SK-N-SH (cell line): ENCODE measurements at regions not wholly inside any gene's neighbourhood (a gene's known extent, or its start where the extent isn't known, plus 50 kb on each side); places are given as distances from the start of the nearest gene placed in this dataset.

ENCODE experiments used
- CTCF ChIA-PET: fragments of 300-600, 350-600 bp; formaldehyde crosslinking; extraction: SDS; loops from one replicate; lab custom pipeline; 2021; lab: Yijun Ruan, JAX
- POLR2A ChIA-PET: fragments of 350-600 bp; sonication (Branson Sonifier 250); formaldehyde crosslinking; extraction: SDS; loops from one replicate; lab custom pipeline; 2020; ENCODE audit warnings: antibody characterized with exemption, inconsistent platforms; lab: Yijun Ruan, JAX
- DNase-seq: peaks from one replicate; pipeline ENCODE4 v3.0.0; 2012
- H2AFZ ChIP-seq: fragments of 200-600 bp; sonication (generic); 2 replicates; pipeline ENCODE4 v1.8.1; 2016; ENCODE audit warnings: antibody characterized with exemption, mild to moderate bottlenecking, low read depth
- H3F3A ChIP-seq: fragments of 200-600 bp; sonication (generic); replicated peaks from 2 replicates; pipeline ENCODE3; 2016; ENCODE audit warnings: antibody characterized with exemption, mild to moderate bottlenecking; ENCODE audit not compliant: insufficient read depth
- H3K27ac ChIP-seq, 2 experiments: fragments of 200-500 bp in 1 of 2; fragments of 200-600 bp in 1 of 2; sonication (Bioruptor generic) in 1 of 2; sonication (generic), shearing (Covaris generic) in 1 of 2; 2 replicates each; pipeline versions ENCODE4 v1.5.1 to v1.6.1; 2014 to 2016; ENCODE audit warnings: low read depth in 2 of 2, inconsistent platforms in 1 of 2, low read length in 1 of 2, mild to moderate bottlenecking in 1 of 2, mixed read lengths in 1 of 2
- H3K27me3 ChIP-seq: fragments of 200-600 bp; sonication (generic), shearing (Covaris generic); 2 replicates; pipeline ENCODE4 v1.6.1; 2016; ENCODE audit warnings: mixed run types; ENCODE audit not compliant: insufficient read depth
- H3K36me3 ChIP-seq, 2 experiments: fragments of 200-500 bp in 1 of 2; fragments of 200-600 bp in 1 of 2; sonication (Bioruptor generic) in 1 of 2; sonication (generic) in 1 of 2; replicated peaks in 1 of 2; 2 replicates each; pipeline versions ENCODE3 to v1.5.1; 2014 to 2016; ENCODE audit warnings: low read length in 1 of 2, mild to moderate bottlenecking in 1 of 2; ENCODE audit not compliant: insufficient read depth in 2 of 2, control insufficient read depth in 1 of 2
- H3K4me1 ChIP-seq, 2 experiments: fragments of 200-500 bp in 1 of 2; fragments of 200-600 bp in 1 of 2; sonication (Bioruptor generic) in 1 of 2; sonication (generic), shearing (Covaris generic) in 1 of 2; 2 replicates each; pipeline versions ENCODE4 v1.5.1 to v1.6.1; 2014 to 2016; ENCODE audit warnings: low read depth in 1 of 2, low read length in 1 of 2, mixed run types in 1 of 2; ENCODE audit not compliant: insufficient read depth in 2 of 2, control insufficient read depth in 1 of 2
- H3K4me2 ChIP-seq: fragments of 200-600 bp; sonication (generic), shearing (Covaris generic); 2 replicates; pipeline ENCODE4 v1.6.1; 2017; ENCODE audit warnings: mixed run types
- H3K4me3 ChIP-seq, 2 experiments: fragments of 200-500 bp in 1 of 2; fragments of 200-600 bp in 1 of 2; sonication (Bioruptor generic) in 1 of 2; sonication (generic), shearing (Covaris generic) in 1 of 2; 2 replicates each; pipeline versions ENCODE4 v1.5.1 to v1.8.1; 2014 to 2016; ENCODE audit warnings: low read depth in 2 of 2, inconsistent platforms in 1 of 2, low read length in 1 of 2, mild to moderate bottlenecking in 1 of 2, mixed read lengths in 1 of 2, moderate library complexity in 1 of 2
- H3K79me2 ChIP-seq: fragments of 200-600 bp; sonication (generic); 2 replicates; pipeline ENCODE4 v1.8.1; 2017; ENCODE audit warnings: mild to moderate bottlenecking; ENCODE audit not compliant: insufficient read depth
- H3K9ac ChIP-seq: fragments of 200-600 bp; sonication (generic); 2 replicates; pipeline ENCODE4 v1.6.1; 2017; ENCODE audit warnings: mixed run types
- H3K9me2 ChIP-seq: fragments of 200-600 bp; sonication (generic); 2 replicates; pipeline ENCODE4 v1.6.1; 2017; ENCODE audit warnings: mixed run types
- H3K9me3 ChIP-seq: fragments of 200-600 bp; sonication (generic); 2 replicates; pipeline ENCODE4 v1.6.1; 2017; ENCODE audit warnings: mixed run types, mild to moderate bottlenecking, moderate library complexity
- H4K20me1 ChIP-seq: fragments of 200-600 bp; sonication (generic); 2 replicates; pipeline ENCODE4 v1.6.1; 2017; ENCODE audit warnings: mild to moderate bottlenecking, mixed run types; ENCODE audit not compliant: insufficient read depth
- CHD2 ChIP-seq: fragments of 150-350 bp; IDR thresholded peaks from 2 replicates; pipeline ENCODE4 v1.6.1; 2018; ENCODE audit warnings: low read length; ENCODE audit not compliant: partially characterized antibody
- ELF1 ChIP-seq: IDR thresholded peaks from 2 replicates; pipeline ENCODE4 v1.4.0; 2012
- EP300 ChIP-seq, 2 experiments: IDR thresholded peaks; 2 replicates each; pipeline versions ENCODE4 v1.4.0 to v1.6.1; 2012; ENCODE audit warnings: borderline replicate concordance in 1 of 2, low read depth in 1 of 2, low read length in 1 of 2
- EZH2phosphoT487 ChIP-seq: fragments of 200-600 bp; sonication (generic); IDR thresholded peaks from 2 replicates; pipeline ENCODE4 v1.6.1; 2017; ENCODE audit warnings: low read depth, mixed run types, mild to moderate bottlenecking, antibody characterized with exemption, moderate library complexity, borderline replicate concordance
- FOSL2 ChIP-seq: IDR thresholded peaks from 2 replicates; pipeline ENCODE4 v1.4.0; 2012; ENCODE audit warnings: low read depth, mild to moderate bottlenecking, moderate library complexity, borderline replicate concordance
- FOXJ3 ChIP-seq: sonication (generic); formaldehyde crosslinking; IDR thresholded peaks from 2 replicates; pipeline ENCODE4 v1.5.1; 2020; ENCODE audit warnings: mild to moderate bottlenecking, missing genetic modification reagents
- FOXM1 ChIP-seq: IDR thresholded peaks from 2 replicates; pipeline ENCODE4 v1.4.0; 2012; ENCODE audit warnings: low read depth, mild to moderate bottlenecking
- GATA2 ChIP-seq: sonication (generic); formaldehyde crosslinking; IDR thresholded peaks from 2 replicates; pipeline ENCODE4 v1.5.0; 2020; ENCODE audit warnings: mild to moderate bottlenecking, missing genetic modification reagents
- JUND ChIP-seq: IDR thresholded peaks from 2 replicates; pipeline ENCODE4 v1.4.0; 2012
- MEF2A ChIP-seq: IDR thresholded peaks from 2 replicates; pipeline ENCODE4 v1.4.0; 2012; ENCODE audit warnings: low read depth, borderline replicate concordance
- NFIC ChIP-seq: IDR thresholded peaks from 2 replicates; pipeline ENCODE4 v1.4.0; 2012; ENCODE audit warnings: borderline replicate concordance
- POLR2AphosphoS5 ChIP-seq: IDR thresholded peaks from 2 replicates; pipeline ENCODE4 v1.6.1; 2012; ENCODE audit warnings: low read depth, low read length
- RXRA ChIP-seq: IDR thresholded peaks from 2 replicates; pipeline ENCODE4 v1.4.0; 2012; ENCODE audit warnings: low read depth, mild to moderate bottlenecking, borderline replicate concordance
- TAF1 ChIP-seq: IDR thresholded peaks from 2 replicates; pipeline ENCODE4 v1.6.1; 2012; ENCODE audit warnings: low read depth, mild to moderate bottlenecking, low read length, moderate library complexity, borderline replicate concordance
- TEAD4 ChIP-seq: IDR thresholded peaks from 2 replicates; pipeline ENCODE4 v1.4.0; 2012; ENCODE audit warnings: mild to moderate bottlenecking, borderline replicate concordance; ENCODE audit not compliant: insufficient read depth
- YY1 ChIP-seq: IDR thresholded peaks from 2 replicates; pipeline ENCODE4 v1.4.0; 2012; ENCODE audit warnings: low read depth, mild to moderate bottlenecking
- WGBS: methylation state at CpG from one replicate; pipeline ENCODE4 v1.1.6; 2017; ENCODE audit warnings: low lambda C conversion rate; 5-methylcytosine and 5-hydroxymethylcytosine counted together
- TF ChIP-seq, protein P1 (sequence below): IDR thresholded peaks from 2 replicates; pipeline ENCODE4 v1.4.0; 2012; ENCODE audit warnings: low read depth, borderline replicate concordance
- TF ChIP-seq, protein P2 (sequence below): IDR thresholded peaks from 2 replicates; pipeline ENCODE4; 2012
- TF ChIP-seq, protein P3 (sequence below): IDR thresholded peaks from 2 replicates; pipeline ENCODE4 v1.4.0; 2012; ENCODE audit warnings: low read depth
- TF ChIP-seq, protein P4 (sequence below): fragments of 200-600 bp; sonication (generic); IDR thresholded peaks from 2 replicates; pipeline ENCODE4 v1.6.1; 2017; ENCODE audit warnings: antibody characterized with exemption, mild to moderate bottlenecking, moderate library complexity

DNA sequence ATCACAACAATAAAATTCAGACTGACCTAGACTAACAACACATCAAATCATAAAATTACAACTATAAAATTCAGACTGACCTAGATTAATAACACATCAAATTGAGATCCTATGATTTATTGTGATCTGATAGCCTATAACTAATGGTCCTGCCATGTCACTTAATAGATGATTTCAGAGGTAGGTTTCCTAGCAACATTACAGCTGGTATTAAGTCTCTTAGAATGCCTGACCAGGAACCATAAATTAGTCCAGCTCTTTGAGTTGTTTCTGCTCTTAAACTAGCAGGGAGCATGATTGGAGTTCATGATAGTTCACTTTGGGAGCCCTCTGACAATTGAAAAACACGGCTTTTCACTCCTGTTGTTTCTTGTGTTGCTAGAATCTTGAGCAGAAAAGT is 318.9 kb downstream of the BMPER start:
- Histone ChIP-seq H3K36me3 (no peaks in the 10 kb centered on the region), H3K79me2 (no peaks in the 10 kb centered on the region), H3K27ac (no peak overlapping the region), H3F3A (no peaks in the 10 kb centered on the region), H3K4me2 (no peak overlapping the region), H4K20me1 (no peaks in the 10 kb centered on the region), H3K27me3 (no peaks in the 10 kb centered on the region), H3K9me3 (no peaks in the 10 kb centered on the region), H2AFZ (no peak overlapping the region), H3K4me1 (no peaks in the 10 kb centered on the region), H3K9me2 (no peaks in the 10 kb centered on the region)
- POLR2A ChIA-PET, result no interaction called here
- CTCF ChIA-PET, result no interaction called here
- 50% methylated on average over 1 of the region's 1 CpG for WGBS
- DNase-seq, result no peak
- no peak for TF ChIP-seq FOXM1
- TF ChIP-seq, protein P1, sequence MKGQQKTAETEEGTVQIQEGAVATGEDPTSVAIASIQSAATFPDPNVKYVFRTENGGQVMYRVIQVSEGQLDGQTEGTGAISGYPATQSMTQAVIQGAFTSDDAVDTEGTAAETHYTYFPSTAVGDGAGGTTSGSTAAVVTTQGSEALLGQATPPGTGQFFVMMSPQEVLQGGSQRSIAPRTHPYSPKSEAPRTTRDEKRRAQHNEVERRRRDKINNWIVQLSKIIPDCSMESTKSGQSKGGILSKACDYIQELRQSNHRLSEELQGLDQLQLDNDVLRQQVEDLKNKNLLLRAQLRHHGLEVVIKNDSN, result no peak
- TF ChIP-seq, protein P2, sequence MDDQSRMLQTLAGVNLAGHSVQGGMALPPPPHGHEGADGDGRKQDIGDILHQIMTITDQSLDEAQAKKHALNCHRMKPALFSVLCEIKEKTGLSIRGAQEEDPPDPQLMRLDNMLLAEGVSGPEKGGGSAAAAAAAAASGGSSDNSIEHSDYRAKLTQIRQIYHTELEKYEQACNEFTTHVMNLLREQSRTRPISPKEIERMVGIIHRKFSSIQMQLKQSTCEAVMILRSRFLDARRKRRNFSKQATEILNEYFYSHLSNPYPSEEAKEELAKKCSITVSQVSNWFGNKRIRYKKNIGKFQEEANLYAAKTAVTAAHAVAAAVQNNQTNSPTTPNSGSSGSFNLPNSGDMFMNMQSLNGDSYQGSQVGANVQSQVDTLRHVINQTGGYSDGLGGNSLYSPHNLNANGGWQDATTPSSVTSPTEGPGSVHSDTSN, result 0 out of 2 replicates have a peak, but pooled peaks have one; percentile 7
- TF ChIP-seq POLR2AphosphoS5, result no peak
- TF ChIP-seq MEF2A, result no peak
- TF ChIP-seq, all 33 proteins: peak for 1
- H3K4me3 ChIP-seq, result no peak overlapping the region
- H3K9ac ChIP-seq, result no peak overlapping the region

DNA sequence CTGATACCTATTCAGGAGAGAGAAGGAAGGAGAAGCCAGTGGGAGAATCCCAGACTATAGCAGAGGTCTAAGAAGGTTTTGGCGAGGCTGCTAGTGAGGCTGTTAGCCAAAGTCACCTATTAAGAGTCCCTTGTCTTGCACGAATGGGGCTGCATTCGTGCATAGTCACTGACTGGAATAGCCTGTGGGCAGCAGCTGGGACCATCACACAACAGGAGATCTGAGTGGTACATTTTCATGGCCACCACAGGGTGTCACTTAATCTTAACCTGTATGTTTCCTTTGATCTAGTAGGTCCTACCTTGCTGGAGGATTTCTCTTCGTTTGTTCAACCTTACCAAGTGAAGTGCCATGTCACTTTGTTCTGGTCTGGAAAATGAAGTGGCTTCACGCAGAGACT is 319.9 kb downstream of the BMPER start:
- H3K27ac ChIP-seq, result no peak overlapping the region
- no peak for DNase-seq
- H3F3A ChIP-seq, result no peaks in the 10 kb centered on the region
- H3K4me3 ChIP-seq, result no peak overlapping the region
- H3K4me1 ChIP-seq, result no peaks in the 10 kb centered on the region
- H4K20me1 ChIP-seq, result no peaks in the 10 kb centered on the region
- CTCF ChIA-PET, result interaction anchor here (0.9 kb wide), 1 partner anchor 9 kb away, joined by 3 read pairs; no protein-coding TSS in a partner anchor
- H3K79me2 ChIP-seq, result no peaks in the 10 kb centered on the region
- H3K27me3 ChIP-seq, result no peaks in the 10 kb centered on the region
- WGBS, result 47% methylated on average over 5 of the region's 5 CpGs
- no peaks in the 10 kb centered on the region for H3K36me3 ChIP-seq
- no peak overlapping the region for H3K4me2 ChIP-seq
- TF ChIP-seq POLR2AphosphoS5 (no peak), FOXM1 (no peak), NFIC (no peak), TEAD4 (no peak), ELF1 (no peak), EP300 (IDR thresholded peaks at IDR 0.05; ENCODE audit: borderline replicate concordance in 1 of 2, low read depth in 1 of 2, low read length in 1 of 2) (no peak), YY1 (no peak), JUND (no peak), EZH2phosphoT487 (no peak), GATA2 (CRISPR knock-in tag) (no peak), TAF1 (no peak), CHD2 (no peak), FOXJ3 (CRISPR knock-in tag) (no peak), RXRA (no peak), MEF2A (no peak), FOSL2 (no peak)
- TF ChIP-seq, protein P1, result no peak
- TF ChIP-seq, protein P3, sequence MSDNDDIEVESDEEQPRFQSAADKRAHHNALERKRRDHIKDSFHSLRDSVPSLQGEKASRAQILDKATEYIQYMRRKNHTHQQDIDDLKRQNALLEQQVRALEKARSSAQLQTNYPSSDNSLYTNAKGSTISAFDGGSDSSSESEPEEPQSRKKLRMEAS, result no peak
- TF ChIP-seq, protein P4, sequence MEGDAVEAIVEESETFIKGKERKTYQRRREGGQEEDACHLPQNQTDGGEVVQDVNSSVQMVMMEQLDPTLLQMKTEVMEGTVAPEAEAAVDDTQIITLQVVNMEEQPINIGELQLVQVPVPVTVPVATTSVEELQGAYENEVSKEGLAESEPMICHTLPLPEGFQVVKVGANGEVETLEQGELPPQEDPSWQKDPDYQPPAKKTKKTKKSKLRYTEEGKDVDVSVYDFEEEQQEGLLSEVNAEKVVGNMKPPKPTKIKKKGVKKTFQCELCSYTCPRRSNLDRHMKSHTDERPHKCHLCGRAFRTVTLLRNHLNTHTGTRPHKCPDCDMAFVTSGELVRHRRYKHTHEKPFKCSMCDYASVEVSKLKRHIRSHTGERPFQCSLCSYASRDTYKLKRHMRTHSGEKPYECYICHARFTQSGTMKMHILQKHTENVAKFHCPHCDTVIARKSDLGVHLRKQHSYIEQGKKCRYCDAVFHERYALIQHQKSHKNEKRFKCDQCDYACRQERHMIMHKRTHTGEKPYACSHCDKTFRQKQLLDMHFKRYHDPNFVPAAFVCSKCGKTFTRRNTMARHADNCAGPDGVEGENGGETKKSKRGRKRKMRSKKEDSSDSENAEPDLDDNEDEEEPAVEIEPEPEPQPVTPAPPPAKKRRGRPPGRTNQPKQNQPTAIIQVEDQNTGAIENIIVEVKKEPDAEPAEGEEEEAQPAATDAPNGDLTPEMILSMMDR, result no peak
- TF ChIP-seq, all 33 proteins: peak for 0
- POLR2A ChIA-PET, result no interaction called here
- no peak overlapping the region for H2AFZ ChIP-seq
- H3K9me2 ChIP-seq, result no peaks in the 10 kb centered on the region
- H3K9ac ChIP-seq, result no peak overlapping the region
- H3K9me3 ChIP-seq, result no peaks in the 10 kb centered on the region
